Liver (tissue), 3 donors: ENCODE measurements at regions not wholly inside any gene's neighbourhood (a gene's known extent, or its start where the extent isn't known, plus 50 kb on each side); places are given as distances from the start of the nearest gene placed in this dataset.

Source experiments
- CTCF ChIP-seq: fragments of 150-350 bp; IDR thresholded peaks from 2 replicates; pipeline ENCODE4 v1.5.1; 2017; ENCODE audit warnings: improper control_type of control experiment, low read depth, low read length; ENCODE audit not compliant: missing input control
- GABPA ChIP-seq, 2 donors: IDR thresholded peaks in 1 of 2; conservative IDR thresholded peaks in 1 of 2; 2 replicates each; pipeline ENCODE4 v1.6.1; 2016; ENCODE audit warnings: antibody characterized with exemption in 2 of 2, mild to moderate bottlenecking in 1 of 2, moderate library complexity in 1 of 2
- REST ChIP-seq: IDR thresholded peaks from 2 replicates; pipeline ENCODE4 v1.6.1; 2016; ENCODE audit warnings: antibody characterized with exemption, mild to moderate bottlenecking
- TAF1 ChIP-seq: conservative IDR thresholded peaks from 2 replicates; pipeline ENCODE4 v1.6.1; 2016; ENCODE audit warnings: antibody characterized with exemption, mild to moderate bottlenecking
- donor health status: healthy.
- donor health status: healthy.

- TF ChIP-seq CTCF: no peak
- no peak for TF ChIP-seq GABPA (IDR thresholded peaks at IDR 0.05 in 1 of 2, conservative IDR thresholded peaks at IDR 0.05 in 1 of 2)
- TF ChIP-seq REST: no peak
- no peak for TF ChIP-seq TAF1
Observed at GRCh38 chr15:59791755-59792154, 102.6 kb upstream of the BNIP2 start.
